GM13977 (cell line): ENCODE measurements at regions not wholly inside any gene's neighbourhood (a gene's known extent, or its start where the extent isn't known, plus 50 kb on each side); places are given as distances from the start of the nearest gene placed in this dataset.

ENCODE experiments used
- DNase-seq: peaks from one replicate; pipeline ENCODE4 v3.0.0; 2012; ENCODE audit warnings: low spot score
- CTCF ChIP-seq: IDR thresholded peaks from 2 replicates; pipeline ENCODE4 v1.5.1; 2012; ENCODE audit warnings: mild to moderate bottlenecking, control low read depth; ENCODE audit not compliant: insufficient read depth; ENCODE audit errors: extremely low read depth, missing control alignments
- in situ Hi-C: fragments of 300-500 bp; cut with MboI; formaldehyde crosslinking; loops from one replicate; pipeline ENCODE4 v1.12.0; 2022; ENCODE audit warnings: low sequenced_read_pairs, low pct_unique_long_range_greater_than_20kb, mixed read lengths, inconsistent platforms; ENCODE audit not compliant: unreplicated experiment

- in situ Hi-C loops: no loop called here
- TF ChIP-seq CTCF: no peak
- DNase-seq: no peak
Measured at GRCh38 chr14:38122241-38122640, 85.5 kb upstream of the SSTR1 start.

- in situ Hi-C loops: no loop called here
- DNase-seq: no peak
- TF ChIP-seq CTCF: no peak
Measured at GRCh38 chr14:38124506-38124905, 83.2 kb upstream of the SSTR1 start.

- in situ Hi-C loops: no loop called here
- DNase-seq: no peak
- no peak for TF ChIP-seq CTCF
Measured at GRCh38 chr14:38125481-38126037, 82.1 kb upstream of the SSTR1 start.

GRCh38 chr14:38127356-38127755 lies 80.3 kb upstream of the SSTR1 start:
- no peak for DNase-seq
- TF ChIP-seq CTCF: no peak
- in situ Hi-C loops: no loop called here

- DNase-seq: no peak
- no peak for TF ChIP-seq CTCF
- in situ Hi-C loops: no loop called here
Measured at GRCh38 chr14:38127784-38128183, 79.9 kb upstream of the SSTR1 start.

- DNase-seq: no peak
- in situ Hi-C loops: no loop called here
- TF ChIP-seq CTCF: no peak
Measured at GRCh38 chr14:38128640-38129039, 79.1 kb upstream of the SSTR1 start.

- in situ Hi-C loops: no loop called here
- DNase-seq: no peak
- no peak for TF ChIP-seq CTCF
Measured at GRCh38 chr14:38129192-38129591, 78.5 kb upstream of the SSTR1 start.
